GM10266 (cell line): ENCODE measurements at regions not wholly inside any gene's neighbourhood (a gene's known extent, or its start where the extent isn't known, plus 50 kb on each side); places are given as distances from the start of the nearest gene placed in this dataset.

ENCODE experiments used
- DNase-seq: peaks from one replicate; pipeline ENCODE4 v3.0.0; 2012; ENCODE audit errors: extremely low spot score
- CTCF ChIP-seq: IDR thresholded peaks from 2 replicates; pipeline ENCODE4 v1.5.1; 2012; ENCODE audit warnings: mild to moderate bottlenecking, low read depth; ENCODE audit not compliant: control insufficient read depth, insufficient read depth; ENCODE audit errors: missing control alignments

GRCh38 chr4:56757821-56758411 is 63.6 kb downstream of the SPINK2 start:
- peak; percentile 67 for DNase-seq
- no peak for TF ChIP-seq CTCF

GRCh38 chr4:56757261-56757746 is 64.2 kb downstream of the SPINK2 start:
- TF ChIP-seq CTCF, result no peak
- no peak for DNase-seq

GRCh38 chr4:56755901-56756300 is 65.6 kb downstream of the SPINK2 start:
- DNase-seq, result no peak
- no peak for TF ChIP-seq CTCF

- DNase-seq, result no peak
- TF ChIP-seq CTCF, result no peak
These were observed 68.5 kb downstream of the SPINK2 start for GRCh38 chr4:56752985-56753384.

- no peak for DNase-seq
- no peak for TF ChIP-seq CTCF
These were observed 69.1 kb upstream of the HOPX start for GRCh38 chr4:56750231-56750630.

- DNase-seq, result no peak
- TF ChIP-seq CTCF, result no peak
These were observed 67.2 kb upstream of the HOPX start for GRCh38 chr4:56748271-56748670.

GRCh38 chr4:56746639-56747038 is 65.5 kb upstream of the HOPX start:
- TF ChIP-seq CTCF, result no peak
- no peak for DNase-seq
